GM19452 (cell line): ENCODE measurements at regions not wholly inside any gene's neighbourhood (a gene's known extent, or its start where the extent isn't known, plus 50 kb on each side); places are given as distances from the start of the nearest gene placed in this dataset.
"Not testable (repeated sequence)": the region's sequence is repeated elsewhere in the genome, so short reads cannot be mapped to it uniquely, and the experiment has no call there.

Source experiments
- ATAC-seq: cut with Tn5 transposase; IDR thresholded peaks from one replicate; pipeline ENCODE4 v1.9.1; 2021; ENCODE audit not compliant: unreplicated experiment

DNA sequence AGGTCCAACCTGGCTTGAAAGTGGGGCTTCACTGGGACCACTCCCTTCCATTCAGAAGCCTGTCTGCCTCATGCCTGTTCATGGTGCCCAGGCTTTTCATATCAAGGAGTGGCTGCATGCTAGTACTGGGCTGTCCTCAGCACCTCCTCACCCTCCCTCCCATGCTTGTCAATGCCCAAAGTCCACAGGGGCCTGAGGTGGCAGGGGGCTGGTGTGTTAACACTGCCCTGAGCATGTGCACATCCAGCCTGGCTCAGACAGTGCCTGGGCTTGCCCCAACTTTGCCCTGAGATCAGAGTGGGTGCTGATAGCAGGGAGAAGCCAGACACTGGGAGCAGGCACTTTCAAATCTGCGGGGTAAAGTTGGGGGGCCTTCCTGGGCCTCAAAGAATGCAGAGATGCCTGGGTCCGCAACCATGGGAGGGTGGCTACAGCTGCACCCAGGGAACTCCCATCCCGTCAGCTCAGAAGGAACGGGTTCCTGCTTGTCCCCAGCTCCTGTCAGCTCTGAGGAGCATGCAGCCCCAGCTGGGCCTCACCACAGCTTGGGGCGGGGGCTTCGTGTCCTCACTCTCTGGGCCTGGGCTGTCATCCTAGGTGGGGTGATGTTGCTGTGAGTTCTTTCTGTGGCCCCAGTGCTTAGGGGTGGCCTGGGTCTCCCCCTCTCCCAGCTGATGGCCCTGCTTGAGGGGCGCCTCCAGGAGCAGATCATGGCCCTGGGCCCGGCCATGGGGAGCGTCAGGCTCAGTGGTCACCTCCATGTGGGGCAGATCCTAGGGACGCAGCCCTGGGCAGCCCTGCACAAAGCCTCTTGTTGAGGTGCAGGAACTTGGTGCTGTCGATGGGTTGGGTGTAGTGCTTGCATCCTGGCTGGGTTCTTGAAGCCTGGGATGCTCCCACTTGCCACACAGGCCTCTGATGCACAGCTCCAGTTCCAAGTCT is 830.6 kb upstream of the SLITRK5 start:
- ATAC-seq = no peak

DNA sequence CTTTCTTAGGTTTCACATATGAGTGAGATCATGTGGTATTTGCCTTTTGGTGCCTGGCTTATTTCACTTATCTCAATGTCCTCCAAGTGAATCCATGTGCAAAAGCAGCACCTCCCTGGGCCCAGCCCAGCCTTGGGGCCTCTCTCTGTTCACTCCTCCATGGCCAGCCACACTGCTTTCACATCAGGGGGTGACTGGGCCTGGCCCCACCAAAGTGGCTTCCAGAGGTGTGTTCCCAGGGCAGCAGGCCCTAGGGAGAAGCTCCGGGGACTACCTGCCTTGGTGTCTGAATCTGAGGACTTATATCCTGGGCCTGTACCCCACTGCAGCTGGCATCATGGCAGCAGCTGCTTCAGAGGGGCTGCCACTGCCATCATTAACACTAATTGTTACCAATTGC is 829.9 kb upstream of the SLITRK5 start:
- no peak for ATAC-seq

DNA sequence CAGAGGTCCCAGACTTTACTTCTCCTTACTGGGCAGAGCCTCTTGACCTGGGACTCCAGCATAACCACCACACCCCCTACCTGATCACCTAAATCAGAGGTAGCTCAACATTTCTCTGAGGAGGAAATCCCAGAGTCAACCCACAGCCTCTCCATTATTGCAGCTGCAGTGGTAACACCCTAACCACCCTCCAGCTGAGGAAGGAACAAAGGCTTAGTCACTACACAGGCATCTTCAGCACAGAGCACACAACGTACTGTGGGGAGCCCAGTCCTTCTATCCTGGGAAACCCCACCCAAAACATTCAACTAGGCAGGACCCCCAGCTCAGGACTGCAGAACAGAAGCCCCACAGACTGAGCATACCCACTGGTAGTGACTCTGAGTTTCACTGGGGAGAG is 824.7 kb upstream of the SLITRK5 start:
- no peak for ATAC-seq

DNA sequence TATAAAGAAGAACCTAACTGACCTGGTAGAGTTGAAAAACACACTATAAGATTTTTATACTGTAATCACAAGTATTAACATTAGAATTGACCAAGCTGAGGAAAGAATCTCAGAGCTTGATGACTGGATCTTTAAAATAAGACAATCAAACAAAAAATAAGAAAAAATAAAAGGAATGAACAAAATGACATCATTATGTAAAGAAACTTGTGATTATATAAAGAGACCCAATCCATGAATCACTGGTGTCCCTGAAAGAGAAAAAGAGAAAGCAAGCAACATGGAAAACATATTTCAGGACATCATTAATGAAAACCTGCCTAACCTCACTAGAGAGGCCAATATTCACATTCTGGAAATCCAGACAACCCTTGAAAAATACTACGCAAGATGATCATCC is 822.5 kb upstream of the SLITRK5 start:
- no peak for ATAC-seq

DNA sequence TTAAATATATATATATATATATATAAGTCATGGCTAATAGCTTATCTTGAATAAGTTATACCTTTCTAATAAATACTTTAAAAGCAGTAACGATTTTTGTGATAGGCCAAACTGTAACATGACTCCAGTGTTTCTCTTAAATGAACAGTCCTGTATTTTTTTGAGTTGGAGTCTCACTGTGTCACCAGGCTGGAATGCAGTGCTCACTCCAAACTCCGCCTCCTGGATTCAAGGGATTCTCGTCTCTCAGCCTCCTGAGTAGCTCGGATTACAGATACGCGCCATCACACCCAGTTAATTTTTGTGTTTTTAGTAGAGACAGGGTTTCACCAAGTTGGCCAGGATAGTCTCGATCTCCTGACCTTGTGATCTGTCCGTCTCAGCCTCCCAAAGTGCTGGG is 814.2 kb upstream of the SLITRK5 start:
- no peak for ATAC-seq

DNA sequence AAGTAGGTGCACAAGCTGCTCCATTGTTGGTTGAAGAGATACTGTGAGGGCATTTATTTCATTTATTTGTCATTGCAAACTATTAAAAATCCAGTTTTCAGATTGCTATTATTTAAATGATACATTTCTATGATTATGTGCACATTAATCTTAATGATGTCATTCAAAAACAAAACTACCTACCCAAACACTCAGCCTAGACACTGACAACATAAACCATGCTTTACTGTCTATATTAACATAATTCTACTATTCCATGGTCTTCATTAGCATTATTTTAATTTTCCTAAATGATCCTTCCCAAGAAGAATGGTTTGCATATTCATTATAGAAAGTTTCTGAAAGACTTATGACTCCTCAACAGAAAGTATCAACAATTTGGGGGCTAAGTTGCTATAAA is 813.0 kb upstream of the SLITRK5 start:
- no peak for ATAC-seq

DNA sequence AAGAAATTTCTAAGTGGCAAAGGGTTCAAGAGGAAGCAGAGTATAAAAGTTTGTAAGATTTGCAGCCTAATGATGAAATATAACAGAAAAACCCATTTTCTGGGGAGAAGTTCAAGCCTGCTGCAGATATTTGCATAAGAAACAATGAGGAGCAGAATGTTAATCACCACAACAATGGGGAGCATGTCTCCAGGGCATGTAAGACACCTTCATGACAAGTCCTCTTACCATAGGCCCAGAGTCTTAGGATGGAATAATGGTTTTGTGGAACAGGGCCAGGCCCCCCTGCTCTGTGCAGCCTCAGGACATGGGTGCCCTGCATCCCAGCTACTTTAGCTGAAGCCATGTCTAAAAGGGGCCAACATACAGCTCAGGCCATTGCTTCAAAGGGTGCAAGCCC is 809.0 kb upstream of the SLITRK5 start:
- ATAC-seq = no peak

DNA sequence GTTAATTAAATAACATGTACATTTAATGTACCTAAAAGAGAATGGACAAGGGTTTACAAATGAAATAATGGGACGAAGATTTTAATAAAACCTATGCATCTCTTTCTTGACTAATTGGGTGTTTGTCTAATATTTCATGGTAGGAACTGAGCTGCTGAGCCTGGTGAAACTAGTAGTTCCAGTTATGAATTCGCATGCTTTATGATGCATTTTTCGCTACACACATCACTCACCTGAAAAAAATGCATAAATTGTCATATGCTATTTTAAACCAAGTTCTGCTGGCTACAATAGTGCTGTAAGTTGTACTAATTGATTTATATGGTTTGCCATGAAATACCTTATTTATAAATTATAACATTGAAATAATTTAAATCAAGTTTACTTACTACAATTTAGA is 806.8 kb upstream of the SLITRK5 start:
- no peak for ATAC-seq

DNA sequence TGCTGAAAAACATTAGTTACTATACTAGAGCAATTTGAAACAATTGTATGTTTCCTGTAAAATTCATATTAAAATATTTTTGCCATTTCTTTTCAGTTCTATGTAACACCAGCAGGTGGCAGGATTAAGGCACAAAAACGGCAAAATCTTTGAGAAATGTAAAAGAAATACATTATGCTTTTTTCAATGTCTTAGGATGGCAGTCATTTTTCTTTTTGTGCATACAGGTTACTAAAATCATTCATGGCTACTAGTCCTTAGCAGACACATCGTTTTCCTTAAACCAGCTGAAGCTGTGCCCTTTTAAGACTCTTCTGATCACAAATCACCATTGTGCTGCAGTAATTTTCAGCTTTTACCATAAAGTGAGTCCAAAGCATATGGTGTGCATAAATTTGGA is 800.7 kb upstream of the SLITRK5 start:
- ATAC-seq = no peak

DNA sequence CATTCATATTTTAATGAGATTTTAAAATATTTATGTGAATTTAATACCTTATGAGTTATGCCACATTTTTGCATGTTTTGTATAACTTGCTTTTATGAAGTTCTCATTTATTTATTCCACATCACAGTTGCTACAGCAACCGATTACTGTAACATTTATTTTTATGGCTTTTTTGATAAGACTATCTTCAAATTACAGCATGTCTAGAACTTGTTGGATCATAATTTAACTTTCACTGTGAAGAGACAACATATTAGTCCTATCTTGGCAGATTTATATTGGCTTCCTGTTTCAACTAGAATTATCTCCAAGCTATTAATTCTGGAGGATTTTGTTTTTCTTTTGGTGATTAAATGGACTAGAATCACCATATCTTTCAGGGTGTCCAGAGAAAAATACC is 793.7 kb upstream of the SLITRK5 start:
- no peak for ATAC-seq

DNA sequence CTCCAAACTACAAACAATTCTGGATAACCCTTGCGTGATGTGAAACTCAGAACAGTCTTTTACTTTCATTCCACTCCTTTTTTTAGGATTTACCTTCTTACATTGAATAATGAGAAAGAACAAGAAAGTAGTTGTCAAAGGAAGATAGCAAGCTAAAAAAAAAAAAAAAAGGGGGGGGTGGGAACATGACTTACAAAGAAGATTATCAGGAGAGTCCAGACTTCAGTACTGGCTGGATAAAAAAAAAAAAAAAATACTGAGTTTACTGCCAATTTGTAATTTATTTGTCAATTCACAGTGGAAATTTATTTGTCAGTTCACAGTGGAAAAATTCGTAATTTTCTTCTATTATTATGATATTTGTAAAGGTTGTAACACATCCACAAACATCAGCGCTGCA is 792.4 kb upstream of the SLITRK5 start:
- no peak for ATAC-seq

DNA sequence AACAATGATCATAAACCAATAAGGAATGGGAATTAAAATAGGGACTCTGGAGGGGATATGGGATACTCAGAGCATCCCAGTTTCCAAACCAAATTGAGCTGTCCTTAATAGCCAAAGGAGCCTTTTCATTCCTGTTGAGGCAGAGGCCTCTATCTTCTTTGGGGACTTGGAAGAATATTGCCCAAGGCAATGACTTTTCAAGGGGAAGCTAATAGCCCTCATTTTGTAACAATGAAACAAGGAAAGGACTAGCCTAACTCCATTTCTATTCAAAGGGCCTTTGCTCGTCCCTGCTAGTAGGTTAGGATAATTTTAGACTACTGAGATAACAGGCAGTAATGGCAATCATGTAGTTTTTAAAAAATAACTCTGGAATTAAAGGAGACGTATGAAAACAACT is 789.8 kb upstream of the SLITRK5 start:
- no peak for ATAC-seq

DNA sequence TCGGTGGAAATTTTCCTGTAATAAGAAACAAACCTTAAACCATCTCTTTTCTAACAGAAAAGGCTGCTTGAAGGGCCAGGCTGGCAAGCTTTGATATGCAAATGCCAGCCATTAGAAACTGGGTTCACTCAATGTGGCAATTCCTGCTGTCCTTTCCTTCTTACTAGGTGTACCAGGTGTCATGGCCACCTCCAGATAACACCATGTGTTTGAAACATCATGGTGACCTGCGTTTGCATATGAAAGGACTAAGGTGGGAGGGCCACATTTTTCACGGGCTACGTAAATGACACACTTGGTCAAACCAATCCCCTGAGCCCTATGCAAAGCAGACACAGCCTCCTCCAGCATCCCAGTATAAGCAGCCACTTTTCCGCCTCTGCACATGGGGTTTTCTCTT is 789.1 kb upstream of the SLITRK5 start:
- no peak for ATAC-seq

DNA sequence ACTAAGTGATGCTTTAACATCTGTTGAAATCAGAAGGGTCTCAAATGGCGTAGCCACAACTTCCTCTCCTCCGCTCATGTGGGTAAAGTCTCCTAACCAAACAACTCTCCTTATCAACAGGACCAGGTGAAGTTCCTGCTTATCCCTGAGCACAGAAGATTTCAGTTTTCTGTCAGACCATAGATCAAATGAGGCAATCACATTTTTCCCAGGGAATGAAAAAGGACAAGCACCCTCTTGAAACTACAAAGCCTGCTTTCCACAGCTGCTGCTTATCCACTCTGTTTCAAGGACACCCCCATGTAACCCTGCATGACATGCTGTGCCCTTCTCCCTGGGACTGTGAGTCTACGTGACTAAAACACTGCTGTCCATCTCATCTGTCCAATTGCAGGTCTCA is 788.3 kb upstream of the SLITRK5 start:
- ATAC-seq = no peak

DNA sequence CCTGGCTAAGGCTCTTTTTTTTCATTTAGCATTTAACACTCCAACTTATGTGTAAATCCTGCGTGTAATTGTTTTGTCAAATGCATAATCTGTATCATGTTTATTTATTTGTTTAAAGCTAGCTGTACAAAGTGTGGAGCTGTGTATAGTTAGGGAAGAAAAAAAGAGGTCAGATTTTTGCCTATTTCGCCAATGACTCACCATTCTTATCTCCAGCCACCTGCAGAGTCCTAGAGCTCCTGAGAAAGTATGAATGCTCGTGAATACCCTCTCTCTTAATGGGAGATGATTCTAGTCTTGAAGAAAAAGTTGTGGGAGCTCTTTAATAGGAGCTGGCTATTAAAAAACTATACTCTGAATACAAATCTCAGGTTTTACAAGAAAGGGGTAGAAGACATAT is 778.8 kb upstream of the SLITRK5 start:
- ATAC-seq = no peak

DNA sequence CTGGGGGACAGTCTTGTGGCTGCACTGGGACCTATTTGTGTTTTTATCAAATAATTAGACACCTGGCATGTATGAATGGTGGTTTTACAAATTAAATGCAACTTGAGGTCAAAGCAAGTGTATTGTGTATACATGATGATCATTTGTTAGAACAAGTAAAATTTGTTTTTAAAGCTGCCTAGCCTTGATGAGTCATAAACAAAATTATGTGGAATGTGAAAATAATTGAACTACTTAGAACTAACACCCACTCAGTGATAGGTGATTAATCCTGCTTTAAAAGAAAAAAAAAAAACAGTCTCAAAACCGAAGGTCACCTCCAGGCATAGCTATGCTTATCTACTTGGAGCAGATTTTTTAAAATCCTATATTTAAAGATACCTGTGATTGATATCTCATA is 770.3 kb upstream of the SLITRK5 start:
- ATAC-seq = no peak

DNA sequence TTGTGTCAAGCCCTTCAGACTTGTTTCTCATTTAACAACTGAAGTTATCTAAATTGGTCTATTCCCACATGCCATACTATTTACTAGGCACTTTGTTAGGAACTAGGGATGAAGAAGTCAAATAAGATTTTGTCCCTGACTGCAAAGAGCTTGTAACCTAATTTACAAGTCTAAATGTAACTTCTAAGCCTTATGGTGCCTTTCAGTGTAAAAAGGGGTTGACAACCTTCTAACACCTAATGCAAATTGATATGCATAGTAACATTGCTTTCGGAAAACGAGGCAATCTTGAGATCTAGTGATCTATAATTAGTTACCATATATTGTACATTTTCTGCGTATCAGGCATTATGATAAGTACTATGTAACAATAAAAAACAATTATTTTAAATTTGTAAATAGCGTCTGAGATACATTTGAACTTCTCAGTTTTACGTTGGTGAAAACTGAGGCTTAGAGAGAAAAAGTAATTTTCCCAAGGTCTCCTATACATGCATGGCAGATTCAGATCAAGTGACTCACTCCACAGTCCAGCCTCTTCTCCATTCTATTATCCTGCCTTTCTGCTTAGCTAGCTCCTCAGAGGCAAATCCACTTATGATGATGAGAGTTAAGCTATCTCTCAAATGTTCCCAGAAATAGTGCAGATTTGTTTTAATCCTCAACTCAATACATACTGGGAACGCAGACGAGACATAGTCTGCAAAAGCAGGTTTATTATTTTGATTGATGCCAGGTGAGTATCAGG is 764.9 kb upstream of the SLITRK5 start:
- ATAC-seq = no peak

DNA sequence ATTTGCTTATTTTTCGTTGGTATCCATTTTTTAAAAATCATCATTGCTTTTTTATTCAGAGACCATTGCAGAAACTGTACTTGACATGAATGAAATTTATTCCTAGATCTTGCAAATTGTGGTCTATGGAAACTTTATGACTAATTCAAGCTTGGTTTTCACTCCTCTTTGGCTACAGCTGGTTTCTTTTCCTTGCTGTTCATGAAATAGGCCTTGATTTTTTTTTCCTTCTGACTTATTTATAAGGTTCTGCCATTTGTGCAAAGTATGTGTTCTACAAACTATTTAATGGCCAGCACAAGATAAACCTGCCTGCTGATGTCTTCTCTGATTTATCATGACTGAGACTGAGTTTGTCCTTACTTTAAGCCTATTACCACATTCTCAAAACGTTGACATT is 764.0 kb upstream of the SLITRK5 start:
- ATAC-seq = no peak

DNA sequence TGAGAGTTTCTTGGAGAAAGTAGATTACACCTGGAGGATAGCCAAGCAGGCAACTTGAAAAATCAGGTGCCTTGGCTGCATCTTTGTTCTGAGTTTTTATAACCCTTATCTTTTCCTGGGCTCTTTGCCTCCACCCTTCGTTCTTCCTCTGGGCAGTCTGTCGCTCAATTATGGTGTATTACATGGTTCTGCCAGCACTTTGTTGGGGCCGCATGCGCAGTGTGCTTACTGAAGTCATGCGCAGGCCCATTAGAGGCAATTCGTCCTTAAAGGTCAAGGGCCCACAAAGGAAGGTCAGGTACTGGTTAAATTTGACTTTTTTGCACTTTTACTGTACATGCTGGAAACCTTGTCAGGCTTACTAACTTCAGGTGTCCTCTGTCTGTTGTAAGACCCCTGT is 761.9 kb upstream of the SLITRK5 start:
- ATAC-seq = no peak

DNA sequence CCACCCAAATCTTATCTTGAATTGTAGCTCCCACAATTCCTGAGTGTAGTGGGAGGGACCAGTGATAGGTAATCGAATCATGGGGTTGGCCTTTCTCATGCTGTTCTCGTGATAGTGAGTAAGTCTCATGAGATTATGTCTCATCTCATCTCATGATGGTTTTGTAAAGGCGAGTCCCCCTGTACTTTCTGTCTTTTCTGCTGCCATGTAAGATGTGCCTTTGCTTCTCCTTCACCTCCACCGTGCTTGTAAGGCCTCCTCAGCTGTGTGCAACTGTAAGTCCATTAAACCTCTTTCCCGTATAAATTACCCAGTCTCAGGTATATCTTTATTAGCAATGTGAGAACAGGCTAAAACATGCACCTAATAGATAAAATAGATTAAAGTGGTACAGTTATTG is 756.4 kb upstream of the SLITRK5 start:
- ATAC-seq = no peak

DNA sequence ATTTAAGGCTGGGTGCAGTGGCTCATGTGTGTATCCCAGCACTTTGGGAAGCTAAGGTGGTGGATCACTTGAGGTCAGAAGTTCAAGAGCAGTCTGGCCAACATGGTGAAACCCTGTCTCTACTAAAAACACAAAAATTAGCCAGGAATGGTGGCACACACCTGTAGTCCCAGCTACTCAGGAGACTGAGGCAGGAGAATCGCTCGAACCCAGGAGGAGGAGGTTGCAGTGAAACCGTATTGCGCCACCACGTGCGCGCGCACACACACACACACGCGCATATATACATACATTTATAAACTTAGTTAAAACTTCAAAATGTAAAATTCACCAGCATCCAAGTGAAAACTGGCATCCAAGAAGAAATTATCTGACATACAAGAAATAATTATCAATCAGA is 753.7 kb upstream of the SLITRK5 start:
- not testable (repeated sequence) for ATAC-seq

DNA sequence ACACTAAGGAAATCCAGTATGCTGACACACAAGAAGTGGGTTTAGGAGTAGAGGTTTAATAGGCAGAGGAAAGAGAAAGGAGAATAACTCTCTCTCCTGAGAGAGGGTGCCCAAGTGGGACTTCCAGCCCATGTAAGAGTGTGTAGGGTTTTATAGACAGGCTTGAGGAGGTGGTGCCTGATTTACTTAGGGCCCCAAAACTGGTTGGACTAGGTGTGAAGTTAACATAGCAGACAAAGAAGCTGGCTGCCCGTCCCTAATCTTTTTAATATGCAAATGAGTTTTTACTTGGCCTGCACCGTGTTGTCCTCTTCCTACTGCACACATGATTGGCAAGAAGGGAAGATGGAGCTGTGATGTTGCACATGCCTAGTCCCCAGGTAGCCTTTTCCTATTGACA is 752.5 kb upstream of the SLITRK5 start:
- no peak for ATAC-seq
